ENCODE measurements at regions not wholly inside any gene's neighbourhood (a gene's known extent, or its start where the extent isn't known, plus 50 kb on each side); places are given as distances from the start of the nearest gene placed in this dataset.

DNA sequence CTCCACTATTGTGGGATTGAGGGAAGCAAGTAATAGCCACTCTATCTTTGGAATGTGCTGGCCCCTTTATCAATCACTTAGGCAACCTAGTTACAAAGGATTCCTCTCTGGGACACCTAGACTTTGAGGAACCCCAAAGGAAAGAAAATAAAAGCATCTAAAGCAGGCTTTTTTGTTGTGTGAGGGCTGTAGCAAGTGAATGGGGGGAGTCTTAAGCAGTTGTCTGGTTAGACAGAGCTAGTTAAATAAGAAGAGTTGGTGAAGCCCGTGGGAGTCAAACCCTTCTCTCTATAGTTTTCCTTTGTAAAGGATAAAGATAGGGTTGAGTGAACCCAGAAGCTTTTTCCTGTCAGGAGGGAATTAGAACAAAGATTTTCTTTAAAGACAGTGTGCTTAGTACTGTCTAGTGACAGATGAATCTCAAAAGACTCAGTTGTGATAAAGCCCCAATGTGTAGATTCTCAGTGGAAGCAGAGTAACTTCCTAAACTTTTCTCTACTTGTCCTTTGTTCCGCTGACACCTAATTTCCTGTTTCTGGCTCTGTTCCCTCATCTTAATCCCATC, 63.3 kb downstream of the HDGFL1 start:
- Mint-ChIP-seq H3K4me1 (ENCODE audit: low read depth) (peaks cover 25% of the 10 kb centered on the region), H3K27me3 (no peaks in the 10 kb centered on the region), H3K36me3 (ENCODE audit: insufficient read depth) (no peaks in the 10 kb centered on the region), H3K27ac (peak overlapping the region; percentile 19), H3K9me3 (ENCODE audit: low read depth) (no peaks in the 10 kb centered on the region), H3K4me3 (ENCODE audit: low read depth) (no peak overlapping the region)
- no peak for DNase-seq (ENCODE audit: low spot score, unreplicated experiment)
- TF ChIP-seq CTCF (IDR thresholded peaks at IDR 0.05; ENCODE audit: unreplicated experiment) = no peak

GRCh38 chr6:22636452-22636851, 67.1 kb downstream of the HDGFL1 start:
- Mint-ChIP-seq H3K4me1 (ENCODE audit: low read depth) (peaks cover 16% of the 10 kb centered on the region), H3K4me3 (ENCODE audit: low read depth) (no peak overlapping the region), H3K27me3 (no peaks in the 10 kb centered on the region), H3K36me3 (ENCODE audit: insufficient read depth) (no peaks in the 10 kb centered on the region), H3K9me3 (ENCODE audit: low read depth) (no peaks in the 10 kb centered on the region), H3K27ac (no peak overlapping the region)
- no peak for TF ChIP-seq CTCF (IDR thresholded peaks at IDR 0.05; ENCODE audit: unreplicated experiment)
- DNase-seq (ENCODE audit: low spot score, unreplicated experiment) = no peak

DNA sequence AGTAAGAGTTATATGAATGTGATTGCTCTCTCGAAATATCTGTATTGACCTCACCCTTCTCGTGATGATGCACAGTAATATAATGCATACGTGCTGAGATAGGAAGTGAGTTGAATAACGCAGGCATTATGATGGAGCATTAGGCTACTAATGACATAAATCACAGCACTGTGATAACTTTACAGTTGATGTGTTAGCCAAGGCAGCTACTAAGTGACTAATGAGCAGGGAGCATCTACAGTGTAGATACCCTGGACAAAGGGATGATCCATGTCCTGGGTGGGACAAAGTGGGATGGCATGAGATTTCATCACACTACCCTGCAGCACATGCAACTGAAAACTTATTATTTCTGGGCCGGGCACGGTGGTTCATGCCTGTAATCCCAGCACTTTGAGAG, 68.4 kb downstream of the HDGFL1 start:
- Mint-ChIP-seq H3K27ac (no peak overlapping the region), H3K4me1 (ENCODE audit: low read depth) (peaks cover 4% of the 10 kb centered on the region), H3K9me3 (ENCODE audit: low read depth) (no peaks in the 10 kb centered on the region), H3K36me3 (ENCODE audit: insufficient read depth) (no peaks in the 10 kb centered on the region), H3K4me3 (ENCODE audit: low read depth) (no peak overlapping the region), H3K27me3 (no peaks in the 10 kb centered on the region)
- DNase-seq (ENCODE audit: low spot score, unreplicated experiment) = no peak
- TF ChIP-seq CTCF (IDR thresholded peaks at IDR 0.05; ENCODE audit: unreplicated experiment) = no peak

- no peak for DNase-seq (ENCODE audit: low spot score, unreplicated experiment)
- Mint-ChIP-seq H3K4me1 (ENCODE audit: low read depth) (no peaks in the 10 kb centered on the region), H3K27me3 (no peaks in the 10 kb centered on the region), H3K36me3 (ENCODE audit: insufficient read depth) (no peaks in the 10 kb centered on the region), H3K27ac (no peak overlapping the region), H3K9me3 (ENCODE audit: low read depth) (no peaks in the 10 kb centered on the region), H3K4me3 (ENCODE audit: low read depth) (no peak overlapping the region)
- TF ChIP-seq CTCF (IDR thresholded peaks at IDR 0.05; ENCODE audit: unreplicated experiment) = no peak
Observed at GRCh38 chr6:22638320-22638719, 69.0 kb downstream of the HDGFL1 start.

DNA sequence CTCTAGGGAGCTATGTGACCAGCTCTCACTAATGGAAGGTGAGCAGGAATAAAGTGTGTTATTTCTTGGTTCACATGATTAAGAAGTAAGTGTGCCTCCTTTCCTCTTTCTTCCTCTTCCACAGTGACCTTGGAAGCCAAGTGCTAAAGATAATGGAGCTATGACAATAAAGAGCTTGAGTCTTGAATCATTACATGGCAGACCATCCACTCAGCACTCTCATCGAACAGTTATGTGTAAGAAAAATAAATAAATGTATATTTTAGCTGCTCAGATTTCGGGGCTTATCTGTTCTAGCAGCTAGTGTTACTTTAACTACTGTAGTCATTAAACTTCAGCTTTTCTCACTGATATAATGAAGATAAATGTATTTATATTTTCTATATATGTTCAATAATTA, 72.9 kb downstream of the HDGFL1 start:
- H3K36me3 Mint-ChIP-seq (ENCODE audit: insufficient read depth) = no peaks in the 10 kb centered on the region
- H3K4me1 Mint-ChIP-seq (ENCODE audit: low read depth) = no peaks in the 10 kb centered on the region
- no peak for TF ChIP-seq CTCF (IDR thresholded peaks at IDR 0.05; ENCODE audit: unreplicated experiment)
- no peak for DNase-seq (ENCODE audit: low spot score, unreplicated experiment)
- H3K4me3 Mint-ChIP-seq (ENCODE audit: low read depth) = no peak overlapping the region
- no peak overlapping the region for H3K27ac Mint-ChIP-seq
- no peaks in the 10 kb centered on the region for H3K27me3 Mint-ChIP-seq
- H3K9me3 Mint-ChIP-seq (ENCODE audit: low read depth) = no peaks in the 10 kb centered on the region

Measured in progenitor cell of endocrine pancreas (in vitro differentiated cells).